ENCODE measurements at regions not wholly inside any gene's neighbourhood (a gene's known extent, or its start where the extent isn't known, plus 50 kb on each side); places are given as distances from the start of the nearest gene placed in this dataset.

- H3K4me3 ChIP-seq (ENCODE audit: low read depth, low read length), result no peak overlapping the region
- BruUV-seq (replicated peaks), result no TSS peak
- H3K36me3 ChIP-seq (ENCODE audit: control insufficient read depth, insufficient read depth, low read length), result no peaks in the 10 kb centered on the region
- Mint-ChIP-seq H3K36me3 (ENCODE audit: insufficient read depth, unreplicated experiment) (no peaks in the 10 kb centered on the region), H3K9me3 (ENCODE audit: unreplicated experiment) (no peaks in the 10 kb centered on the region), H3K27ac (ENCODE audit: unreplicated experiment) (no peak overlapping the region), H3K4me1 (ENCODE audit: low read depth, unreplicated experiment) (no peaks in the 10 kb centered on the region), H3K27me3 (ENCODE audit: insufficient read depth, unreplicated experiment) (peaks cover 6% of the 10 kb centered on the region), H3K4me3 (ENCODE audit: unreplicated experiment) (no peak overlapping the region)
- CTCF ChIA-PET, result no interaction called here
- POLR2A ChIA-PET, result no interaction called here
- H3K4me1 ChIP-seq, result no peaks in the 10 kb centered on the region
- H3K27me3 ChIP-seq (replicated peaks; ENCODE audit: control insufficient read depth, insufficient read depth, low read length), result no peaks in the 10 kb centered on the region
- H3K9me3 ChIP-seq, result no peaks in the 10 kb centered on the region
- no peak for DNase-seq
- intact Hi-C loops (cut with micrococcal nuclease; ENCODE audit: unreplicated experiment), result no loop called here
- TF ChIP-seq CTCF (IDR thresholded peaks at IDR 0.05; ENCODE audit: insufficient read depth in 1 of 2, low read depth in 1 of 2, low read length in 1 of 2, severe bottlenecking in 1 of 2, unreplicated experiment in 1 of 2), result no peak
Observed at GRCh38 chr15:81909011-81909358, 136.8 kb downstream of the MEX3B start.

GRCh38 chr15:81908111-81908510, 137.7 kb downstream of the MEX3B start:
- TF ChIP-seq CTCF (IDR thresholded peaks at IDR 0.05; ENCODE audit: insufficient read depth in 1 of 2, low read depth in 1 of 2, low read length in 1 of 2, severe bottlenecking in 1 of 2, unreplicated experiment in 1 of 2), result no peak
- no TSS peak for BruUV-seq (replicated peaks)
- H3K4me3 ChIP-seq (ENCODE audit: low read depth, low read length), result no peak overlapping the region
- Mint-ChIP-seq H3K9me3 (ENCODE audit: unreplicated experiment) (no peaks in the 10 kb centered on the region), H3K36me3 (ENCODE audit: insufficient read depth, unreplicated experiment) (no peaks in the 10 kb centered on the region), H3K27me3 (ENCODE audit: insufficient read depth, unreplicated experiment) (peaks cover 6% of the 10 kb centered on the region), H3K27ac (ENCODE audit: unreplicated experiment) (no peak overlapping the region), H3K4me1 (ENCODE audit: low read depth, unreplicated experiment) (no peaks in the 10 kb centered on the region), H3K4me3 (ENCODE audit: unreplicated experiment) (no peak overlapping the region)
- ChIA-PET POLR2A (no interaction called here), CTCF (no interaction called here)
- H3K27me3 ChIP-seq (replicated peaks; ENCODE audit: control insufficient read depth, insufficient read depth, low read length), result no peaks in the 10 kb centered on the region
- DNase-seq, result no peak
- no peaks in the 10 kb centered on the region for H3K9me3 ChIP-seq
- no peaks in the 10 kb centered on the region for H3K4me1 ChIP-seq
- no peaks in the 10 kb centered on the region for H3K36me3 ChIP-seq (ENCODE audit: control insufficient read depth, insufficient read depth, low read length)
- intact Hi-C loops (cut with micrococcal nuclease; ENCODE audit: unreplicated experiment), result no loop called here

GRCh38 chr15:81907521-81907920, 138.3 kb downstream of the MEX3B start:
- intact Hi-C loops (cut with micrococcal nuclease; ENCODE audit: unreplicated experiment), result no loop called here
- H3K27ac Mint-ChIP-seq (ENCODE audit: unreplicated experiment), result no peak overlapping the region
- H3K27me3 Mint-ChIP-seq (ENCODE audit: insufficient read depth, unreplicated experiment), result peaks cover 6% of the 10 kb centered on the region
- Histone ChIP-seq H3K36me3 (ENCODE audit: control insufficient read depth, insufficient read depth, low read length) (no peaks in the 10 kb centered on the region), H3K4me3 (ENCODE audit: low read depth, low read length) (no peak overlapping the region), H3K4me1 (no peaks in the 10 kb centered on the region), H3K9me3 (no peaks in the 10 kb centered on the region), H3K27me3 (replicated peaks; ENCODE audit: control insufficient read depth, insufficient read depth, low read length) (no peaks in the 10 kb centered on the region)
- DNase-seq, result no peak
- ChIA-PET POLR2A (no interaction called here), CTCF (no interaction called here)
- no peak for TF ChIP-seq CTCF (IDR thresholded peaks at IDR 0.05; ENCODE audit: insufficient read depth in 1 of 2, low read depth in 1 of 2, low read length in 1 of 2, severe bottlenecking in 1 of 2, unreplicated experiment in 1 of 2)
- no peaks in the 10 kb centered on the region for H3K36me3 Mint-ChIP-seq (ENCODE audit: insufficient read depth, unreplicated experiment)
- no peaks in the 10 kb centered on the region for H3K9me3 Mint-ChIP-seq (ENCODE audit: unreplicated experiment)
- H3K4me3 Mint-ChIP-seq (ENCODE audit: unreplicated experiment), result no peak overlapping the region
- BruUV-seq (replicated peaks), result no TSS peak
- no peaks in the 10 kb centered on the region for H3K4me1 Mint-ChIP-seq (ENCODE audit: low read depth, unreplicated experiment)
